ENCODE measurements at regions not wholly inside any gene's neighbourhood (a gene's known extent, or its start where the extent isn't known, plus 50 kb on each side); places are given as distances from the start of the nearest gene placed in this dataset.
A peak's percentile ranks its signal among the peaks of the same experiment; 100 is the strongest.

DNA sequence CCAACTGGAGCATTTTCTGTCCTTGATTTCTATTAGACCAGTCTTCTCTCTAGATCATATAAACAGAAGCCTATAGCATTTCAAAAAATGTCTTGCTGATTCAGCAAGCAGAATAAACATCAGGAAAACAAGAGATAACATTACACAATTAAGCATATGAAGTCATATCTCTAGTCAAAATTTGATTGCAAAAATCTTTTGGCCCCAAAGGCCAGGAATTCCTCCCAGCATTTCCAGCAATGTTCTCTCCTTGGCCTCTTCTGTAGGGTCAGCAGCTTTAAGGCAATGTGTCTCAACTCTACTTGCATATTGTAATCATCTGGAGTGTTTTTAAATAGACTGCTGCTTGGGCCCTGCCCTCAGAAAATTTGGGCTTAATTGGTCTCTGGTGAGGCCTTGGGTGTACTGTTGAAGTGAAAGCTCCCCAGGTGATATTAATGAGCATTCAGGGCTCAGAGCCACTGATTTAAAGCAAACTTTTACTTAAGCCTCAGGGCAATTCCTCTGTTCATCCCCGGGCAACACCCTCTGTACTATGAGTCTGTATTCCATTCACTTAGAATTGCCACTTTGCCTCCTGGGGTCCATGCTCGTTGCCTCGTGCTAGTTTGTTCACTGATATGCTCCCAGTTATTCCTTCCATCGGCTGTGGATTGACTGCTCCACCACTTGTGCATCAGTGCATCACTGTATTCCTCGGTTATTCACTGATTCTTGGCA lies 1072.6 kb downstream of the ROBO2 start:
- Histone ChIP-seq H3K9me3 (peaks cover 0 to 10% (median 0%) of the 10 kb centered on the region in 8 donors), H3K4me3 (no peak overlapping the region), H3K36me3 (no peaks in the 10 kb centered on the region), H3K4me1 (peaks cover 0 to 10% (median 2%) of the 10 kb centered on the region in 6 donors), H3K27me3 (replicated peaks in 1 of 7) (no peaks in the 10 kb centered on the region), H3K27ac (peak overlapping the region in 6 of 8 donors; percentile 22 to 69 (median 38))
- no peak for DNase-seq
- WGBS, 5 donors = 75 to 89% (median 83%) methylated on average over 5 of the region's 5 CpGs
- intact Hi-C loops (cut with DNase I; ENCODE audit: low total_unique reads) = no loop called here
- TF ChIP-seq, protein P1, sequence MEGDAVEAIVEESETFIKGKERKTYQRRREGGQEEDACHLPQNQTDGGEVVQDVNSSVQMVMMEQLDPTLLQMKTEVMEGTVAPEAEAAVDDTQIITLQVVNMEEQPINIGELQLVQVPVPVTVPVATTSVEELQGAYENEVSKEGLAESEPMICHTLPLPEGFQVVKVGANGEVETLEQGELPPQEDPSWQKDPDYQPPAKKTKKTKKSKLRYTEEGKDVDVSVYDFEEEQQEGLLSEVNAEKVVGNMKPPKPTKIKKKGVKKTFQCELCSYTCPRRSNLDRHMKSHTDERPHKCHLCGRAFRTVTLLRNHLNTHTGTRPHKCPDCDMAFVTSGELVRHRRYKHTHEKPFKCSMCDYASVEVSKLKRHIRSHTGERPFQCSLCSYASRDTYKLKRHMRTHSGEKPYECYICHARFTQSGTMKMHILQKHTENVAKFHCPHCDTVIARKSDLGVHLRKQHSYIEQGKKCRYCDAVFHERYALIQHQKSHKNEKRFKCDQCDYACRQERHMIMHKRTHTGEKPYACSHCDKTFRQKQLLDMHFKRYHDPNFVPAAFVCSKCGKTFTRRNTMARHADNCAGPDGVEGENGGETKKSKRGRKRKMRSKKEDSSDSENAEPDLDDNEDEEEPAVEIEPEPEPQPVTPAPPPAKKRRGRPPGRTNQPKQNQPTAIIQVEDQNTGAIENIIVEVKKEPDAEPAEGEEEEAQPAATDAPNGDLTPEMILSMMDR (IDR thresholded peaks at IDR 0.05 in 8 of 11, conservative IDR thresholded peaks at IDR 0.05 in 3 of 11) = no peak
- TF ChIP-seq POLR2AphosphoS5 (IDR thresholded peaks at IDR 0.05) (no peak), POLR2A (IDR thresholded peaks at IDR 0.05) (no peak)

DNA sequence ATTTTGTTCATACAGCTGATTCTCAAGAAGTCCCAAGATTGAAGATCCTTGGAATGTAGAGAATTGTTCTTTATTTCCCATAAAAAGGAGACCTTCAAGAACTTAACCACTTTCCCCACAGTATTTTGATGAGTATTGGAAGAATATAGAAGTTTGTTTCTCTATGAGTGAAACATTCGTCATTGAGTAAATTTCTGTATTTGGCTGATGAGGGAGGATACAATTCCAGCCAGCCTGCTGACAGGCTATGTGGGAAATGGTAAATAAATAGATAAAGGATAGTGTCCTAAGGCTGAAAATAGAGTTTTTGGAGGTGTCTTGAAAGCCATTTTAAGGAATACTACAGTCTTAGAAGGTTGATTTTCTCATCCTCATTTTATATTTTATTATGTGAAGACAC lies 1076.1 kb downstream of the ROBO2 start:
- TF ChIP-seq POLR2A (IDR thresholded peaks at IDR 0.05) (no peak), POLR2AphosphoS5 (IDR thresholded peaks at IDR 0.05) (no peak)
- TF ChIP-seq, protein P1 (IDR thresholded peaks at IDR 0.05 in 8 of 11, conservative IDR thresholded peaks at IDR 0.05 in 3 of 11) = no peak
- Histone ChIP-seq H3K9me3 (peaks cover 0 to 5% (median 0%) of the 10 kb centered on the region in 8 donors), H3K4me1 (peaks cover 0 to 10% (median 2%) of the 10 kb centered on the region in 6 donors), H3K4me3 (no peak overlapping the region), H3K27ac (no peak overlapping the region), H3K27me3 (replicated peaks in 1 of 7) (no peaks in the 10 kb centered on the region), H3K36me3 (no peaks in the 10 kb centered on the region)
- WGBS, 5 donors = 88 to 97% (median 92%) methylated on average over 1 of the region's 1 CpG
- no peak for DNase-seq
- intact Hi-C loops (cut with DNase I; ENCODE audit: low total_unique reads) = no loop called here

DNA sequence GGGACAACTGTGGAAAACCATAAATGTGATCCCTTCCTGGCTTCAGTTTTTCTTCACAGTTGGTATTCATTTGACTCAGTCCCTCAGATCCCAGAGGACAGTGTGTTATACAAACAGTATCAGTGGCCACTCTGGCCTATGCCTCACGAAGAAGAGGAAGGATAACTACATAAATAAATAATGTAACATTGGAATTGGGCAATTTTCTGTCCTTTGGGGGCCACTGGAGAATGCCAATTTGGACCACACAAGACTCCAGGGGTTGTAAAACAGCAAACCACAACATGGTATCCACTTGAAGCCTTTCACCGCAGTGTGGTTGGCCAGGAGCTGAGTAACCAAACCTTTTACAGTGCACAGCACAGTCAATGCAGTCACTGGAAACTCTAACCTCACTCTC lies 1077.0 kb downstream of the ROBO2 start:
- H3K27me3 ChIP-seq (replicated peaks in 1 of 7) = no peaks in the 10 kb centered on the region
- no peak for DNase-seq
- no peaks in the 10 kb centered on the region for H3K36me3 ChIP-seq
- 69 to 84% (median 77%) methylated on average over 2 of the region's 2 CpGs for WGBS, 5 donors
- TF ChIP-seq POLR2AphosphoS5 (IDR thresholded peaks at IDR 0.05) = no peak
- TF ChIP-seq, protein P1 (IDR thresholded peaks at IDR 0.05 in 8 of 11, conservative IDR thresholded peaks at IDR 0.05 in 3 of 11) = no peak
- TF ChIP-seq POLR2A (IDR thresholded peaks at IDR 0.05) = no peak
- intact Hi-C loops (cut with DNase I; ENCODE audit: low total_unique reads) = no loop called here
- no peak overlapping the region for H3K27ac ChIP-seq
- H3K4me3 ChIP-seq = no peak overlapping the region
- peaks cover 0 to 5% (median 0%) of the 10 kb centered on the region in 8 donors for H3K9me3 ChIP-seq
- peaks cover 0 to 10% (median 0%) of the 10 kb centered on the region in 6 donors for H3K4me1 ChIP-seq

DNA sequence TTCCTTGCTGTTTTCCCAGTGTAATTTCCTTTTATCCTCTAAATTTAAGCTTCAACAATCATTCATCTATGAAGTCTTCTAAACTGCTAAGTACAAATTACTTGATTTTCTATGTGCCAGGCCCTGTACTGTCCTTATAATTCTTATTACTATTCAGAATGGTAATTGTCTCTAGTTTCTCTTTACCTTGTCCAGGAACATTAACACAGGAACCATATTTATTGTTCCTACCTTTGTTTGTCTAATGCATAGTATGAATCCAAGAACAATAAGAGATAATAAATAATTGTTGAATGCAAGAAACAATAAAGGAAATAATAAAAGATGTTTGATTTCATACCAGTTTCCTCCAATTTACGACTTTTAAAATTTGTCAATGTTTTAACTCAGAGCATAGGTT lies 1083.2 kb downstream of the ROBO2 start:
- H3K4me3 ChIP-seq = no peak overlapping the region
- 73 to 86% (median 84%) methylated on average over 1 of the region's 1 CpG for WGBS, 5 donors
- H3K9me3 ChIP-seq = peaks cover 0 to 8% (median 0%) of the 10 kb centered on the region in 8 donors
- DNase-seq = no peak
- intact Hi-C loops (cut with DNase I; ENCODE audit: low total_unique reads) = no loop called here
- no peak for TF ChIP-seq POLR2AphosphoS5 (IDR thresholded peaks at IDR 0.05)
- TF ChIP-seq POLR2A (IDR thresholded peaks at IDR 0.05) = no peak
- TF ChIP-seq, protein P1 (IDR thresholded peaks at IDR 0.05 in 8 of 11, conservative IDR thresholded peaks at IDR 0.05 in 3 of 11) = no peak
- H3K4me1 ChIP-seq = no peaks in the 10 kb centered on the region
- no peaks in the 10 kb centered on the region for H3K36me3 ChIP-seq
- no peaks in the 10 kb centered on the region for H3K27me3 ChIP-seq (replicated peaks in 1 of 7)
- H3K27ac ChIP-seq = no peak overlapping the region
